Vagina (tissue), 2 donors: ENCODE measurements at regions not wholly inside any gene's neighbourhood (a gene's known extent, or its start where the extent isn't known, plus 50 kb on each side); places are given as distances from the start of the nearest gene placed in this dataset.

Source experiments
- CTCF ChIP-seq, 3 experiments: fragments of 450-650 bp in 2 of 3; fragments of 200-600 bp in 1 of 3; sonication (generic) in 1 of 3; IDR thresholded peaks; one replicate each; pipeline ENCODE4 v1.5.1; 2017 to 2019; ENCODE audit warnings: antibody characterized with exemption in 3 of 3, mild to moderate bottlenecking in 2 of 3, moderate library complexity in 2 of 3
- POLR2A ChIP-seq, 2 donors: fragments of 450-650 bp; IDR thresholded peaks; one replicate each; pipeline ENCODE4 v1.6.1; 2017; ENCODE audit warnings: antibody characterized with exemption in 2 of 2, mild to moderate bottlenecking in 2 of 2, moderate library complexity in 2 of 2

GRCh38 chr14:101616202-101616601 lies 54.9 kb downstream of the DIO3 start:
- TF ChIP-seq CTCF (IDR thresholded peaks at IDR 0.05) (no peak), POLR2A (IDR thresholded peaks at IDR 0.05) (no peak)
